Mucosa of descending colon (tissue), 3 donors: ENCODE measurements at regions not wholly inside any gene's neighbourhood (a gene's known extent, or its start where the extent isn't known, plus 50 kb on each side); places are given as distances from the start of the nearest gene placed in this dataset.

Experiments used
- ATAC-seq: fragments of 200-7000 bp; cut with Tn5 transposase; one replicate; pipeline ENCODE4 v1.9.1; 2020; ENCODE audit warnings: mild to moderate bottlenecking, moderate library complexity
- DNase-seq, 3 donors: peaks; one replicate each; pipeline ENCODE4 v3.0.0-alpha.2; 2020
- H3K36me3 ChIP-seq: fragments of 200-600 bp; one replicate; pipeline ENCODE4 v1.8.0; 2021; ENCODE audit warnings: low read depth, mild to moderate bottlenecking
- H3K4me1 ChIP-seq: fragments of 200-600 bp; one replicate; pipeline ENCODE4 v1.8.0; 2021; ENCODE audit warnings: low read depth, mild to moderate bottlenecking
- H3K4me3 ChIP-seq: fragments of 200-600 bp; one replicate; pipeline ENCODE4 v1.8.0; 2021; ENCODE audit warnings: mild to moderate bottlenecking
- H3K9me3 ChIP-seq: fragments of 200-600 bp; one replicate; pipeline ENCODE4 v1.8.0; 2021; ENCODE audit warnings: mild to moderate bottlenecking
- CTCF ChIP-seq: fragments of 200-600 bp; IDR thresholded peaks from one replicate; pipeline ENCODE4 v1.8.0; 2022; ENCODE audit warnings: antibody characterized with exemption, mild to moderate bottlenecking
- intact Hi-C, 2 donors: fragments of 100-400 bp; cut with DNase I in 1 of 2; cut with micrococcal nuclease in 1 of 2; formaldehyde crosslinking; loops; one replicate each; pipeline versions ENCODE4 v1.11.0 to v1.11.1; 2022; cut with DNase I, micrococcal nuclease
- donor health status: DM: no; HTN: no; CAD: no; lungs with moderate emphysema.
- donor health status: DM: no; HTN: no; CAD: no.
- donor health status: DM: no; HTN: yes; CAD: no.

DNA sequence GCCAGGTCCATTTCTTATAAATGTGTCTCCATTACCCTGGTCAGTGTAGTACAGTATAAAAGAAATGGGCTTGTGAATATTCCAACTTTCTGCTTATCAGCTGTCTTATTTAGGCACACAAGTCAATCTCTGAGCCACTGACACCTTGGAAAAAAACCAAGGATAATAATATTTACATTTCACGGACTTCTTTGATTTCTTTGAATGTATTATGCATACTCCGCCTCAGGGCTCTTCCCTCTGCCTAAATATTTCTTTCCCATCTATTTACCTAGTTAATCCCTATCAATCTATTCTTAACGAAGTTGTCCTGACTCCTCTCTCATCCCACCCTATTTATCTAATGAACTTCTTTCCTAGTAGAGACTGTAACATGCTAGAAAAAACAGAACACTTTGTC is 253.8 kb downstream of the CRPPA start:
- no peak for ATAC-seq
- no peak for DNase-seq
- Histone ChIP-seq H3K36me3 (no peaks in the 10 kb centered on the region), H3K4me1 (no peaks in the 10 kb centered on the region), H3K4me3 (no peak overlapping the region), H3K9me3 (peaks cover 5% of the 10 kb centered on the region)
- intact Hi-C loops = no loop called here
- TF ChIP-seq CTCF = no peak

DNA sequence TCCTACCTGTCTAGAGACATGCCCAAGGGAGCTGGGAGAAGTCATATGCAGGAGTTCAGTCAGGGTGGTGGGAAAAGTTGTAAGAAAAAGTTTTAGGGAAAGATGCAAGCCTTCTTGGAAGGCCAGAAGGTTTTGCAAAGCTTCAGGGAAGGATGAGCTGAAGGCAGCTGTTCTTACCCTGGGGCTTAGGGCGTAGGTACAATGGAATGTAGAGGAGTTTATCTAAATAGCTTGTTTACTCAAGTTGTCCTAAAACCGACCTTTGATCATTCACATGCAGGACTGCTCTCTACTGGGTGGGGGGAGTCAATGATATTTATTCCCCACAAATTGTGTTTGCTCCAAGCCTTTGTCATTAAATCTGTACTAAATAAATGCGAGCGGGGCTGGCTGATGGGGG is 277.0 kb downstream of the CRPPA start:
- intact Hi-C loops = no loop called here
- DNase-seq (no peak), ATAC-seq (no peak)
- H3K4me3 ChIP-seq = no peak overlapping the region
- H3K4me1 ChIP-seq = no peaks in the 10 kb centered on the region
- no peaks in the 10 kb centered on the region for H3K36me3 ChIP-seq
- H3K9me3 ChIP-seq = peaks cover 23% of the 10 kb centered on the region
- no peak for TF ChIP-seq CTCF

- ATAC-seq (no peak), DNase-seq (no peak)
- intact Hi-C loops = no loop called here
- Histone ChIP-seq H3K36me3 (no peaks in the 10 kb centered on the region), H3K9me3 (no peaks in the 10 kb centered on the region), H3K4me3 (no peak overlapping the region), H3K4me1 (no peaks in the 10 kb centered on the region)
- no peak for TF ChIP-seq CTCF
Observed at GRCh38 chr7:16137944-16138343, 283.4 kb downstream of the CRPPA start.

- intact Hi-C loops = no loop called here
- Histone ChIP-seq H3K36me3 (no peaks in the 10 kb centered on the region), H3K9me3 (no peaks in the 10 kb centered on the region), H3K4me1 (no peaks in the 10 kb centered on the region), H3K4me3 (no peak overlapping the region)
- no peak for TF ChIP-seq CTCF
- ATAC-seq (no peak), DNase-seq (no peak)
Observed at GRCh38 chr7:16136896-16137295, 284.4 kb downstream of the CRPPA start.

DNA sequence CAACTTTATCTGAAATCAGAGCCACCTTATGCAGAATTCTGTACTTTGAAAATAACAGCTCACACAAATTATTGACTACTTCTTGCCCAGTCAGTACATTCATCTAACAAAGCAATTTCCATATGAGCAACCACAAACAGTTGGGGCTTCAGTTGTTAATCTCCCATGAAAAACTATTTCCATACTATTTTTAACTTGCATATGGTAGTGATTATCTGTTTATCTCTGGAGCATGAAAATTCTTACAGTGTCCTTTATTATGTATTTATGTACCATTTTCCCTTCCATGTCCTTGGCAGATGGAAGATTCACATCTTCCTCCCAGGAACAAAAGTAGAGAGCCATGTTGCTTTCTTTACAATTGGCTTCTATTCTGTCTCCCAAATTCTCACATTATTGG is 285.7 kb downstream of the CRPPA start:
- intact Hi-C loops = no loop called here
- H3K4me1 ChIP-seq = no peaks in the 10 kb centered on the region
- DNase-seq (no peak), ATAC-seq (no peak)
- no peaks in the 10 kb centered on the region for H3K36me3 ChIP-seq
- no peak overlapping the region for H3K4me3 ChIP-seq
- TF ChIP-seq CTCF = no peak
- no peaks in the 10 kb centered on the region for H3K9me3 ChIP-seq
